Transverse colon (tissue), 4 donors: ENCODE measurements at regions not wholly inside any gene's neighbourhood (a gene's known extent, or its start where the extent isn't known, plus 50 kb on each side); places are given as distances from the start of the nearest gene placed in this dataset.

Experiments used
- CTCF ChIP-seq, 5 experiments: fragments of 200-600 bp in 3 of 5; fragments of 450-650 bp in 2 of 5; sonication (generic) in 3 of 5; IDR thresholded peaks; 1 replicate in 2 of 5; 2 replicates in 3 of 5; pipeline ENCODE4 v1.5.1; 2016 to 2017; ENCODE audit warnings: antibody characterized with exemption in 5 of 5, inconsistent platforms in 3 of 5, mild to moderate bottlenecking in 2 of 5, moderate library complexity in 1 of 5
- EP300 ChIP-seq: sonication (generic); formaldehyde crosslinking; IDR thresholded peaks from one replicate; pipeline ENCODE4 v1.6.1; 2017; ENCODE audit warnings: antibody characterized with exemption, low read depth
- POLR2A ChIP-seq: fragments of 450-650 bp; IDR thresholded peaks from one replicate; pipeline ENCODE4 v1.6.1; 2016; ENCODE audit warnings: antibody characterized with exemption, mild to moderate bottlenecking, moderate library complexity
- POLR2AphosphoS5 ChIP-seq, 3 donors: sonication (generic); formaldehyde crosslinking; IDR thresholded peaks; one replicate each; pipeline ENCODE4 v1.6.1; 2016; ENCODE audit warnings: antibody characterized with exemption in 3 of 3

GRCh38 chr14:25103271-25103670, 53.3 kb upstream of the STXBP6 start:
- no peak for TF ChIP-seq CTCF (IDR thresholded peaks at IDR 0.05)
- no peak for TF ChIP-seq POLR2A
- no peak for TF ChIP-seq POLR2AphosphoS5 (IDR thresholded peaks at IDR 0.05)
- TF ChIP-seq EP300: no peak
